ENCODE measurements at regions not wholly inside any gene's neighbourhood (a gene's known extent, or its start where the extent isn't known, plus 50 kb on each side); places are given as distances from the start of the nearest gene placed in this dataset.

- no peak for DNase-seq (ENCODE audit: missing footprints)
- intact Hi-C loops (cut with DNase I) = no loop called here
- ATAC-seq = no peak
Measured at GRCh38 chr2:149954981-149955600, 367.5 kb upstream of the MMADHC start.

GRCh38 chr2:149953627-149954026 is 366.1 kb upstream of the MMADHC start:
- intact Hi-C loops (cut with DNase I) = no loop called here
- no peak for DNase-seq (ENCODE audit: missing footprints)
- ATAC-seq = no peak

GRCh38 chr2:149931486-149931885 is 343.9 kb upstream of the MMADHC start:
- intact Hi-C loops (cut with DNase I) = no loop called here
- ATAC-seq (no peak), DNase-seq (ENCODE audit: missing footprints) (no peak)

- ATAC-seq (no peak), DNase-seq (ENCODE audit: missing footprints) (no peak)
Measured at GRCh38 chr2:149928011-149928410, 340.4 kb upstream of the MMADHC start.

GRCh38 chr2:149926149-149926548 is 338.6 kb upstream of the MMADHC start:
- DNase-seq (ENCODE audit: missing footprints) (no peak), ATAC-seq (no peak)
- intact Hi-C loops (cut with DNase I) = no loop called here

More at GRCh38 chr2:149928011-149928410, 340.4 kb upstream of the MMADHC start:
- intact Hi-C loops (cut with DNase I) = no loop called here

- ATAC-seq (no peak), DNase-seq (ENCODE audit: missing footprints) (no peak)
- intact Hi-C loops (cut with DNase I) = no loop called here
Measured at GRCh38 chr2:149924549-149925213, 337.1 kb upstream of the MMADHC start.

- intact Hi-C loops (cut with DNase I) = no loop called here
- ATAC-seq (no peak), DNase-seq (ENCODE audit: missing footprints) (no peak)
Measured at GRCh38 chr2:149924028-149924427, 336.5 kb upstream of the MMADHC start.

- intact Hi-C loops (cut with DNase I) = no loop called here
- ATAC-seq (no peak), DNase-seq (ENCODE audit: missing footprints) (no peak)
Measured at GRCh38 chr2:149921911-149922616, 334.5 kb upstream of the MMADHC start.

- ATAC-seq = no peak
- no peak for DNase-seq (ENCODE audit: missing footprints)
- intact Hi-C loops (cut with DNase I) = no loop called here
Measured at GRCh38 chr2:149920389-149920788, 332.8 kb upstream of the MMADHC start.

GRCh38 chr2:149915151-149915550 is 327.6 kb upstream of the MMADHC start:
- no peak for DNase-seq (ENCODE audit: missing footprints)

GRCh38 chr2:149908726-149909683 is 321.4 kb upstream of the MMADHC start:
- ATAC-seq (no peak), DNase-seq (ENCODE audit: missing footprints) (no peak)
- intact Hi-C loops (cut with DNase I) = no loop called here

More at GRCh38 chr2:149915151-149915550, 327.6 kb upstream of the MMADHC start:
- no peak for ATAC-seq
- intact Hi-C loops (cut with DNase I) = no loop called here

- DNase-seq (ENCODE audit: missing footprints) = no peak
- ATAC-seq = no peak
- intact Hi-C loops (cut with DNase I) = no loop called here
Measured at GRCh38 chr2:149906886-149907285, 319.3 kb upstream of the MMADHC start.

GRCh38 chr2:149904352-149905175 is 317.0 kb upstream of the MMADHC start:
- ATAC-seq = no peak
- intact Hi-C loops (cut with DNase I) = no loop called here
- DNase-seq (ENCODE audit: missing footprints) = no peak

- intact Hi-C loops (cut with DNase I) = no loop called here
- DNase-seq (ENCODE audit: missing footprints) = no peak
- no peak for ATAC-seq
Measured at GRCh38 chr2:149903626-149904025, 316.1 kb upstream of the MMADHC start.

GRCh38 chr2:149902081-149902480 is 314.5 kb upstream of the MMADHC start:
- no peak for DNase-seq (ENCODE audit: missing footprints)
- intact Hi-C loops (cut with DNase I) = no loop called here
- no peak for ATAC-seq

- intact Hi-C loops (cut with DNase I) = no loop called here
- ATAC-seq (no peak), DNase-seq (ENCODE audit: missing footprints) (no peak)
Measured at GRCh38 chr2:149901231-149901859, 313.8 kb upstream of the MMADHC start.

- no peak for DNase-seq (ENCODE audit: missing footprints)
- ATAC-seq = no peak
- intact Hi-C loops (cut with DNase I) = no loop called here
Measured at GRCh38 chr2:149899390-149899789, 311.8 kb upstream of the MMADHC start.

- intact Hi-C loops (cut with DNase I) = no loop called here
- no peak for ATAC-seq
Measured at GRCh38 chr2:149894760-149895159, 307.2 kb upstream of the MMADHC start.

More at GRCh38 chr2:149894760-149895159, 307.2 kb upstream of the MMADHC start:
- DNase-seq (ENCODE audit: missing footprints) = no peak

Measured in Right ventricle myocardium inferior (tissue), 1 donor.